ENCODE measurements at regions not wholly inside any gene's neighbourhood (a gene's known extent, or its start where the extent isn't known, plus 50 kb on each side); places are given as distances from the start of the nearest gene placed in this dataset.

DNA sequence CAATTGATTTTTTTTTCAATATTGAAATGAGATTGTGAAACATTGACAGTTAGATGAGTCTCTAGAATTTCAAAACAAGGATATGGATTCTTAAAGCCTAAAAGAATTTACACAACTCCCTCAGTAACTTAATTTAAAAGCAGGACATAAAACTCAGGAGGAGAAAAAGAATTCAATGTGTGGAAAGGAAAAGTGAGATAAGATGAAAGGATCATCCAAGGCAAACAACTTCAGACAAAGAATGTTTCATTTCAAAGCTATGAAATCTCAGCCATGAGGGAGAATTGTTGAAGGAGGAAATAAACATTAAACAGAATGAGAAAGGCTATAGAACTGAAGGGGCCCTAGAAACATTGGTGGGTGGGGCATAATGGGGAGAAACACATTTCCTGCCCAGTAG lies 191.7 kb upstream of the NOX3 start:
- H3K4me3 ChIP-seq (ENCODE audit: low read depth, low read length), result no peak overlapping the region
- TF ChIP-seq, protein P1, sequence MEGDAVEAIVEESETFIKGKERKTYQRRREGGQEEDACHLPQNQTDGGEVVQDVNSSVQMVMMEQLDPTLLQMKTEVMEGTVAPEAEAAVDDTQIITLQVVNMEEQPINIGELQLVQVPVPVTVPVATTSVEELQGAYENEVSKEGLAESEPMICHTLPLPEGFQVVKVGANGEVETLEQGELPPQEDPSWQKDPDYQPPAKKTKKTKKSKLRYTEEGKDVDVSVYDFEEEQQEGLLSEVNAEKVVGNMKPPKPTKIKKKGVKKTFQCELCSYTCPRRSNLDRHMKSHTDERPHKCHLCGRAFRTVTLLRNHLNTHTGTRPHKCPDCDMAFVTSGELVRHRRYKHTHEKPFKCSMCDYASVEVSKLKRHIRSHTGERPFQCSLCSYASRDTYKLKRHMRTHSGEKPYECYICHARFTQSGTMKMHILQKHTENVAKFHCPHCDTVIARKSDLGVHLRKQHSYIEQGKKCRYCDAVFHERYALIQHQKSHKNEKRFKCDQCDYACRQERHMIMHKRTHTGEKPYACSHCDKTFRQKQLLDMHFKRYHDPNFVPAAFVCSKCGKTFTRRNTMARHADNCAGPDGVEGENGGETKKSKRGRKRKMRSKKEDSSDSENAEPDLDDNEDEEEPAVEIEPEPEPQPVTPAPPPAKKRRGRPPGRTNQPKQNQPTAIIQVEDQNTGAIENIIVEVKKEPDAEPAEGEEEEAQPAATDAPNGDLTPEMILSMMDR (IDR thresholded peaks at IDR 0.05; ENCODE audit: control insufficient read depth, extremely low read depth, insufficient read depth), result no peak
- DNase-seq (ENCODE audit: low read depth), result no peak

DNA sequence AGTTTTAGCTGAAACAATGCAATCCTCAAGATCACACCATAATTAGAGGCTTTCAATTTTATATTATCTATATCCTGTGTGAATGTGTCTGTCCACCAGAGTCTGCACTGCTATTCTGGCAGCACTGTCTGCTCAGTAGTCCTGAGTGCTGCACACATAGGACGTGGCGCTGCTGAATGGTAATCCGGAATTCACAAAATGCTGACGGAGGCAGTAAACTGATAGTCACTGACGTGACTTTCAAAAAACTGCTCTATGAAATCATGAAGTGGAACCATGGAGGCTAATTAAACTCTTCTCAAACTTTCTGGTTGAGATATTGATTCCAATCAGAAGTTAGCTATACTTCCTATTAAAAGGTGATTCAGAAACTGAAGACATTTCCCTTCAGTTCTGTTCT lies 190.8 kb upstream of the NOX3 start:
- DNase-seq (ENCODE audit: low read depth), result no peak
- TF ChIP-seq, protein P1 (IDR thresholded peaks at IDR 0.05; ENCODE audit: control insufficient read depth, extremely low read depth, insufficient read depth), result no peak
- no peak overlapping the region for H3K4me3 ChIP-seq (ENCODE audit: low read depth, low read length)

DNA sequence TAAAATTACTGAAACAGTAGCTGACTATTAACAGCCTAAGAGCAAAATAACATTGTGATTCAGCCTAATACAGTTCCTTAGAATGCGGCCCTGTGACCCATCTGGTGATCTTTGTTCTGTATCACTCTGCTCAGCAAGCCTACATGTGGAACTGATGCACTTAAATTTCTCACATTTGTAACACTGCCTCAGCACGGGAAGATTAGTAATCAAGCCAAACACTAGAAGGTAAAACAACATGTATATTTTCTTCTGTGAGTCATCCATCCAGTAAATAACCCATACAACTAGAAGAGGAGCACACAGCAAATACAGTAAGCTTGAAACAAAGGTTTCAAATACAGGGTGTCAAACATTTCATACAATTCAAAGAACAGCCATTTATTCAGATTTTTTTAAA lies 189.7 kb upstream of the NOX3 start:
- TF ChIP-seq, protein P1 (IDR thresholded peaks at IDR 0.05; ENCODE audit: control insufficient read depth, extremely low read depth, insufficient read depth), result no peak
- DNase-seq (ENCODE audit: low read depth), result no peak
- H3K4me3 ChIP-seq (ENCODE audit: low read depth, low read length), result no peak overlapping the region

DNA sequence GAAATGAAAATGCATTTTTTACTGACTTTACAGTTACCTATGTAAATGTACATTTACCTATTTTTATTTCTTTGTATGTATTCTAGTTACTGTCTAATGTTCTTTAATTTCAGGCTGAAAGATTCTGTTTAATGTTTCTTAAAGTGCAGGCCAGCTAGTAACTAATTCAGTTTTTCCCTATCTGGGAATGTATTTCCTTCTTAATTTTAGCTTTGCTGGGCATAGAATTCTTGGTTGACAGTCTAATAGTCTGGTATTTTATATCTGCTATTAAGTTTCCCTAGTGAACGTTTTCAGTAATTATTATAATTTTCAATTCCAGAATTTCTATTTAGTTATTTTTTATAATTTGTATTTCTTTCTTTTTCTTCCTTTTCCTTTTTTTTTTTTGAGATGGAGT lies 186.0 kb upstream of the NOX3 start:
- no peak overlapping the region for H3K4me3 ChIP-seq (ENCODE audit: low read depth, low read length)
- no peak for DNase-seq (ENCODE audit: low read depth)
- TF ChIP-seq, protein P1 (IDR thresholded peaks at IDR 0.05; ENCODE audit: control insufficient read depth, extremely low read depth, insufficient read depth), result no peak

DNA sequence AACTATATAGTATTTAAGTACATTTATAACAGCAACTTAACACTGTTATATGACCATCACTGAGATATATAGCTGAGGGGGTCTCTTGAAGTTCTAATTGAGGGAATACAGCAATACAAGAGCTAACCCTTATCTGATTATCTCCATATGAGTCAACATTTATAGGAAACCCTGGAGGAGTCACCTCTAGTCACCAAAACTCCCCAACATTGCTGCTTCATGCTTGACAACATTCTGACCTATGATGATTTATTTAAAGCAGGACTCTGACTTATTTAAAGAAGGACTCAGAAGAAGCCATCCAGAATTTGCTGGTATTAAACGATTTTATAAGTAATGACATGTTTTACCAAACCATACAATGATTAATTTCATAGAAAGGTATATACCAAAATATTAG lies 182.6 kb upstream of the NOX3 start:
- TF ChIP-seq, protein P1 (IDR thresholded peaks at IDR 0.05; ENCODE audit: control insufficient read depth, extremely low read depth, insufficient read depth), result no peak
- no peak overlapping the region for H3K4me3 ChIP-seq (ENCODE audit: low read depth, low read length)
- DNase-seq (ENCODE audit: low read depth), result no peak

DNA sequence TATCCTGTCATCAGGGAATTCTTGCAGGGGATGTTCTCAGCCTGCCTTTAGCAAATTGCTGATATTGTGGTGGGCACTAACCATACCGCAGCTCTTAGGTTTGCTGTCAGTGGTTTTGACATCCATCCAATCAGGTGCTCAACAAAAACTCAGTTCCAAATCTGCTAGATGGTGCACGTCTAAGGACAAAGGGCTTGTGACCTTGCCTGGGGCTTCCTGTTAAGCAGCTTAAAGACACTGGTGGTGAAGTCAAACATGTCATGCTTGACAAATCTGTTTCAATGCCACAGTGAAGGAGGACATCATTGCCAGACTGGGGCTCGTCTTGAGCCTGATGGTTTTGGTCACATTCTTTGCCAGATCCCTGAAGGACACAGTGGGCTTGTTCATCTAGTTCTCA lies 179.8 kb upstream of the NOX3 start:
- TF ChIP-seq, protein P1 (IDR thresholded peaks at IDR 0.05; ENCODE audit: control insufficient read depth, extremely low read depth, insufficient read depth), result no peak
- DNase-seq (ENCODE audit: low read depth), result no peak
- H3K4me3 ChIP-seq (ENCODE audit: low read depth, low read length), result no peak overlapping the region

DNA sequence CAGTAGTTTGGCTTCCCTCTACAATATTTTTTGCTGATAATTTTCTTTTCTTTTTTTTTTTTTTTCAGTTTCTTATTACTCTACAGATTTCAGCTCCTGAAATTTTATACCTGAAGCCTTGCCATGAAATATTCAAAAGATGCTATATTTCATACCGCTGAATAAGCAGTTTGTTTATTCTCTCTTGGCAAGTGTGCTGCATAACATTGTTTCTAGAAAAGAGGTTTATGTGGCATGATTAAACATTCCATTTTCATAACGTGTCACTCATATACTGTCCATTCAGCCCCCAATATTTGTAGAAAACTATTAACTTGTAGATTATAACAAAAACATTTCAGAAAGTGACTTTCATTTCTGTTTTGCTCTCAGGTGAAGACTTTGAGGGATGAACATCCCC lies 174.4 kb upstream of the NOX3 start:
- DNase-seq (ENCODE audit: low read depth), result no peak
- no peak overlapping the region for H3K4me3 ChIP-seq (ENCODE audit: low read depth, low read length)
- TF ChIP-seq, protein P1 (IDR thresholded peaks at IDR 0.05; ENCODE audit: control insufficient read depth, extremely low read depth, insufficient read depth), result no peak

Measured in LNCaP clone FGC (cell line).